B cell (primary cell): ENCODE measurements at regions not wholly inside any gene's neighbourhood (a gene's known extent, or its start where the extent isn't known, plus 50 kb on each side); places are given as distances from the start of the nearest gene placed in this dataset.

Experiments used
- ATAC-seq: fragments of 200-7000 bp; cut with Tn5 transposase; one replicate; pipeline ENCODE4 v1.10.0; 2021; ENCODE audit warnings: low read depth, mild to moderate bottlenecking, moderate number of reproducible peaks, moderate library complexity
- CTCF ChIA-PET: fragments of 350-600 bp; sonication (Branson Sonifier 250); formaldehyde crosslinking; loops from one replicate; lab custom pipeline; 2021; ENCODE audit warnings: antibody characterized with exemption, inconsistent platforms; lab: Charles Lee
- POLR2A ChIA-PET: fragments of 350-600 bp; sonication (Branson Sonifier 250); formaldehyde crosslinking; loops from one replicate; lab custom pipeline; 2021; ENCODE audit warnings: antibody characterized with exemption; lab: Charles Lee
- DNase-seq: peaks from one replicate; pipeline ENCODE4 v3.0.0; 2013
- H2AFZ ChIP-seq: 2 replicates; pipeline ENCODE4 v1.6.1; 2012; ENCODE audit warnings: mild to moderate bottlenecking, low read depth, low read length; ENCODE audit not compliant: insufficient read depth, poor library complexity, severe bottlenecking
- H3K27ac ChIP-seq, 2 donors: 1 replicate in 1 of 2; 2 replicates in 1 of 2; pipeline ENCODE4 v1.5.1; 2012 to 2013; ENCODE audit warnings: low read length in 2 of 2, mild to moderate bottlenecking in 2 of 2, moderate library complexity in 1 of 2
- H3K27me3 ChIP-seq, 4 experiments: fragments of 200-600 bp in 1 of 4; sonication (generic) in 1 of 4; replicated peaks in 1 of 4; 1 replicate in 2 of 4; 2 replicates in 2 of 4; pipeline versions ENCODE4 v1.6.1 to v1.7.0; 2013 to 2016; ENCODE audit warnings: low read length in 3 of 4, mild to moderate bottlenecking in 2 of 4, mixed read lengths in 1 of 4, moderate library complexity in 1 of 4; ENCODE audit not compliant: insufficient read depth in 4 of 4, control insufficient read depth in 3 of 4; ENCODE audit errors: control extremely low read depth in 1 of 4
- H3K36me3 ChIP-seq, 2 experiments: replicated peaks in 1 of 2; 1 replicate in 1 of 2; 2 replicates in 1 of 2; pipeline versions ENCODE4 v1.6.1 to v1.7.1; 2013; ENCODE audit warnings: low read length in 1 of 2; ENCODE audit not compliant: insufficient read depth in 2 of 2, control insufficient read depth in 1 of 2; ENCODE audit errors: control extremely low read depth in 1 of 2, extremely low read depth in 1 of 2
- H3K4me1 ChIP-seq, 2 donors: fragments of 200-600 bp in 1 of 2; sonication (generic) in 1 of 2; 1 replicate in 1 of 2; 2 replicates in 1 of 2; pipeline versions ENCODE4 v1.5.1 to v1.6.1; 2013 to 2017; ENCODE audit warnings: low read length in 2 of 2; ENCODE audit not compliant: control insufficient read depth in 2 of 2, insufficient read depth in 2 of 2
- H3K4me2 ChIP-seq: replicated peaks from 2 replicates; pipeline ENCODE3; 2012; ENCODE audit warnings: mild to moderate bottlenecking, low read depth, low read length; ENCODE audit not compliant: poor library complexity, severe bottlenecking
- H3K4me3 ChIP-seq, 5 experiments: fragments of 200-600 bp in 1 of 5; sonication (generic) in 1 of 5; 1 replicate in 3 of 5; 2 replicates in 2 of 5; pipeline versions ENCODE4 v1.5.1 to v1.7.0; 2011 to 2016; ENCODE audit warnings: low read length in 4 of 5, mild to moderate bottlenecking in 4 of 5, low read depth in 2 of 5, control low read depth in 1 of 5, moderate library complexity in 1 of 5; ENCODE audit not compliant: insufficient read depth in 1 of 5; ENCODE audit errors: control extremely low read depth in 1 of 5, extremely low read depth in 1 of 5
- H3K79me2 ChIP-seq: fragments of 200-600 bp; sonication (generic); one replicate; pipeline ENCODE4 v1.6.0; 2016; ENCODE audit warnings: low read length; ENCODE audit not compliant: control insufficient read depth, insufficient read depth
- H3K9ac ChIP-seq: fragments of 200-600 bp; sonication (generic); 2 replicates; pipeline ENCODE4 v1.6.1; 2017; ENCODE audit warnings: mild to moderate bottlenecking, low read length, moderate library complexity
- H3K9me3 ChIP-seq, 3 donors: one replicate each; pipeline versions ENCODE4 v1.6.1 to v1.7.1; 2013; ENCODE audit warnings: low read length in 2 of 3; ENCODE audit not compliant: control insufficient read depth in 2 of 3, insufficient read depth in 1 of 3; ENCODE audit errors: control extremely low read depth in 1 of 3
- H4K20me1 ChIP-seq: 2 replicates; pipeline ENCODE4 v1.6.0; 2012; ENCODE audit warnings: mild to moderate bottlenecking, low read length; ENCODE audit not compliant: insufficient read depth, control insufficient read depth, poor library complexity, severe bottlenecking
- H3K27ac Mint-ChIP-seq: one replicate; pipeline ENCODE4 v1.8.0; 2021; ENCODE audit warnings: mixed read lengths
- H3K27me3 Mint-ChIP-seq: one replicate; pipeline ENCODE4 v1.8.0; 2021; ENCODE audit warnings: mixed read lengths
- H3K4me1 Mint-ChIP-seq: one replicate; pipeline ENCODE4 v1.8.0; 2021; ENCODE audit warnings: mixed read lengths
- H3K4me3 Mint-ChIP-seq: one replicate; pipeline ENCODE4 v1.8.0; 2021; ENCODE audit warnings: mixed read lengths
- H3K9me3 Mint-ChIP-seq: one replicate; pipeline ENCODE4 v1.8.0; 2022; ENCODE audit warnings: mixed read lengths; ENCODE audit not compliant: insufficient read depth
- CTCF ChIP-seq: fragments of 200-600 bp; IDR thresholded peaks from one replicate; pipeline ENCODE4 v1.8.0; 2022; ENCODE audit warnings: antibody characterized with exemption, mild to moderate bottlenecking
- EZH2 ChIP-seq: IDR thresholded peaks from 2 replicates; pipeline ENCODE4 v1.6.1; 2012; ENCODE audit warnings: borderline replicate concordance, low read depth, mild to moderate bottlenecking, moderate library complexity, low read length; ENCODE audit not compliant: insufficient read depth, poor library complexity, severe bottlenecking
- WGBS: methylation state at CpG from one replicate; pipeline ENCODE4 v1.1.5; 2013; ENCODE audit warnings: missing lambda C conversion rate; ENCODE audit not compliant: insufficient coverage; 5-methylcytosine and 5-hydroxymethylcytosine counted together
- intact Hi-C: fragments of 100-400 bp; cut with micrococcal nuclease; formaldehyde crosslinking; loops from one replicate; pipeline ENCODE4 v1.10.0; 2022

- H3K36me3 ChIP-seq, result no peaks in the 10 kb centered on the region
- peaks cover 6% of the 10 kb centered on the region for H3K9me3 Mint-ChIP-seq
Observed at GRCh38 chr2:175236930-175237329, 55.4 kb upstream of the ATP5MC3 start.

GRCh38 chr2:175234650-175235049 lies 53.1 kb upstream of the ATP5MC3 start:
- Mint-ChIP-seq H3K27me3 (peaks cover 12% of the 10 kb centered on the region), H3K27ac (peak overlapping the region; percentile 10), H3K4me3 (peak overlapping the region; percentile 1), H3K9me3 (peaks cover 6% of the 10 kb centered on the region), H3K4me1 (peaks cover 19% of the 10 kb centered on the region)
- H3K27ac ChIP-seq, result no peak overlapping the region
- ChIA-PET POLR2A (no interaction called here), CTCF (interaction anchor here (1.0 to 1.2 kb wide), 2 partner anchors 17 to 31 kb away, joined by 3 to 5 read pairs; no protein-coding TSS in a partner anchor)
- DNase-seq, result peak; percentile 54
- no peaks in the 10 kb centered on the region for H4K20me1 ChIP-seq
- H3K4me1 ChIP-seq, result peaks cover 12 to 13% of the 10 kb centered on the region in 2 donors
- no peaks in the 10 kb centered on the region for H3K79me2 ChIP-seq
- TF ChIP-seq CTCF, result no peak
- TF ChIP-seq EZH2, result no peak
- peaks cover 0 to 9% (median 0%) of the 10 kb centered on the region in 3 donors for H3K9me3 ChIP-seq
- no peaks in the 10 kb centered on the region for H3K27me3 ChIP-seq
- peak; percentile 61 for ATAC-seq
- H3K4me3 ChIP-seq, result no peak overlapping the region
- H2AFZ ChIP-seq, result no peak overlapping the region
- H3K4me2 ChIP-seq, result peak overlapping the region; percentile 21
- no peaks in the 10 kb centered on the region for H3K36me3 ChIP-seq
- H3K9ac ChIP-seq, result peak overlapping the region; percentile 8
- no CpG with 5 or more reads among the region's 2 CpGs for WGBS
- intact Hi-C loops, result no loop called here

More at GRCh38 chr2:175236930-175237329, 55.4 kb upstream of the ATP5MC3 start:
- peaks cover 19% of the 10 kb centered on the region for H3K4me1 Mint-ChIP-seq
- intact Hi-C loops, result no loop called here
- DNase-seq (no peak), ATAC-seq (no peak)
- TF ChIP-seq CTCF (no peak), EZH2 (no peak)
- Histone ChIP-seq H3K27me3 (peaks cover 0 to 6% (median 0%) of the 10 kb centered on the region in 4 experiments), H3K79me2 (no peaks in the 10 kb centered on the region), H3K4me1 (peaks cover 12 to 13% of the 10 kb centered on the region in 2 donors), H3K4me3 (no peak overlapping the region), H3K9me3 (peaks cover 0 to 9% (median 0%) of the 10 kb centered on the region in 3 donors), H3K4me2 (no peak overlapping the region), H4K20me1 (no peaks in the 10 kb centered on the region), H2AFZ (no peak overlapping the region), H3K9ac (no peak overlapping the region), H3K27ac (no peak overlapping the region)
- POLR2A ChIA-PET, result no interaction called here
- H3K27ac Mint-ChIP-seq, result no peak overlapping the region
- no CpG with 5 or more reads among the region's 4 CpGs for WGBS
- peaks cover 29% of the 10 kb centered on the region for H3K27me3 Mint-ChIP-seq
- H3K4me3 Mint-ChIP-seq, result no peak overlapping the region
- CTCF ChIA-PET, result no interaction called here
